NT2/D1 (cell line): ENCODE measurements at regions not wholly inside any gene's neighbourhood (a gene's known extent, or its start where the extent isn't known, plus 50 kb on each side); places are given as distances from the start of the nearest gene placed in this dataset.

ENCODE experiments used
- SUZ12 ChIP-seq: IDR thresholded peaks from 2 replicates; pipeline ENCODE4 v1.6.1; 2011; ENCODE audit not compliant: insufficient read length, insufficient read depth; ENCODE audit errors: extremely low read depth
- YY1 ChIP-seq: IDR thresholded peaks from 2 replicates; pipeline ENCODE4 v1.6.1; 2011; ENCODE audit not compliant: insufficient read length, insufficient read depth
- ZNF274 ChIP-seq: IDR thresholded peaks from 2 replicates; pipeline ENCODE4 v1.6.1; 2011; ENCODE audit warnings: mild to moderate bottlenecking, low read depth, low read length

DNA sequence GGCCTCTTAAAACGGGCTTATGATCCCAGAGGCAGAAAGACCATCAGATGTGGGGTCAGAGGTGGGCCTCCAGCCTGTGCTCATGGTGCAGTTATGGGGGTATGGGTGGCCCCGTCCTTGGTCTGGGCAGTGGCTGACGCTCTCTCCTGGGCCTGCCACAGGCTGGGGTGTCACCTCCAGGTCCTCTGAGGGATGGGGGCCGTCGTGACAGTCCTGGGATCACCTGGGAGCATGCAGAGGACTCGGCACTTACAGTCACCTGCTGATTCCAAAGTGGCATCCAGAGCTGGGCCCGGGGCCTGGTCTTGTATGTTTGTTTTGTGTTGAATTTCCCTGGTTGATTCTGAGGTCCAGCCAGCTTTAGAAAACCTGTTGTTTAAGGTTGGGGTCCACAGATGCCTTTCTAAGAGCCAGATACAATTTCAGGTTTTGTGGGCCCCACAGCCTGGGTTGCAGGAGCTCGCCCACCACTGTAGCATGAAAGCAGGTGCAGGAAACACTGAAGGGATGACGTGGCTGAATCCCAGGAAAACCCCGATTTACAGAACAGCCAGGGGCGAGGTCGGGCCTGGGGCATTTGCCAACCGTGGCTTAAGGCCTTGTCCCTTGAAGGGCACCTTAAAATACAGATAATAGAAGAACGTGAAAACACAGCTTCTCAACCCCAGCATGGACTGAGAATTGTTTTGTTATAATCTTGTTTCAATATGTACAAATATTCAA lies 170.7 kb upstream of the PPP2R2D start:
- TF ChIP-seq YY1: no peak
- TF ChIP-seq ZNF274: no peak
- no peak for TF ChIP-seq SUZ12
